Mucosa of descending colon (tissue), 3 donors: ENCODE measurements at regions not wholly inside any gene's neighbourhood (a gene's known extent, or its start where the extent isn't known, plus 50 kb on each side); places are given as distances from the start of the nearest gene placed in this dataset.

Experiments used
- ATAC-seq: fragments of 200-7000 bp; cut with Tn5 transposase; one replicate; pipeline ENCODE4 v1.9.1; 2020; ENCODE audit warnings: mild to moderate bottlenecking, moderate library complexity
- DNase-seq, 3 donors: peaks; one replicate each; pipeline ENCODE4 v3.0.0-alpha.2; 2020
- H3K36me3 ChIP-seq: fragments of 200-600 bp; one replicate; pipeline ENCODE4 v1.8.0; 2021; ENCODE audit warnings: low read depth, mild to moderate bottlenecking
- H3K4me1 ChIP-seq: fragments of 200-600 bp; one replicate; pipeline ENCODE4 v1.8.0; 2021; ENCODE audit warnings: low read depth, mild to moderate bottlenecking
- H3K4me3 ChIP-seq: fragments of 200-600 bp; one replicate; pipeline ENCODE4 v1.8.0; 2021; ENCODE audit warnings: mild to moderate bottlenecking
- H3K9me3 ChIP-seq: fragments of 200-600 bp; one replicate; pipeline ENCODE4 v1.8.0; 2021; ENCODE audit warnings: mild to moderate bottlenecking
- CTCF ChIP-seq: fragments of 200-600 bp; IDR thresholded peaks from one replicate; pipeline ENCODE4 v1.8.0; 2022; ENCODE audit warnings: antibody characterized with exemption, mild to moderate bottlenecking
- intact Hi-C, 2 donors: fragments of 100-400 bp; cut with DNase I in 1 of 2; cut with micrococcal nuclease in 1 of 2; formaldehyde crosslinking; loops; one replicate each; pipeline versions ENCODE4 v1.11.0 to v1.11.1; 2022; cut with DNase I, micrococcal nuclease
- donor health status: DM: no; HTN: no; CAD: no; lungs with moderate emphysema.
- donor health status: DM: no; HTN: no; CAD: no.
- donor health status: DM: no; HTN: yes; CAD: no.

- H3K36me3 ChIP-seq, result no peaks in the 10 kb centered on the region
- ATAC-seq, result no peak
- intact Hi-C loops, result no loop called here
- H3K4me1 ChIP-seq, result no peaks in the 10 kb centered on the region
- TF ChIP-seq CTCF, result no peak
- H3K9me3 ChIP-seq, result no peaks in the 10 kb centered on the region
- no peak for DNase-seq
- no peak overlapping the region for H3K4me3 ChIP-seq
These were observed 528.5 kb upstream of the MGMT start for GRCh38 chr10:128938558-128938957.

- Histone ChIP-seq H3K4me1 (no peaks in the 10 kb centered on the region), H3K9me3 (no peaks in the 10 kb centered on the region), H3K36me3 (no peaks in the 10 kb centered on the region), H3K4me3 (no peak overlapping the region)
- no peak for TF ChIP-seq CTCF
- ATAC-seq (no peak), DNase-seq (no peak)
- intact Hi-C loops, result no loop called here
These were observed 527.0 kb upstream of the MGMT start for GRCh38 chr10:128940081-128940480.

GRCh38 chr10:128943111-128943510, 523.9 kb upstream of the MGMT start:
- ATAC-seq (no peak), DNase-seq (no peak)
- Histone ChIP-seq H3K9me3 (peaks cover 3% of the 10 kb centered on the region), H3K36me3 (no peaks in the 10 kb centered on the region), H3K4me1 (no peaks in the 10 kb centered on the region), H3K4me3 (no peak overlapping the region)
- TF ChIP-seq CTCF, result no peak
- intact Hi-C loops, result no loop called here

GRCh38 chr10:128945398-128945797, 521.6 kb upstream of the MGMT start:
- peaks cover 3% of the 10 kb centered on the region for H3K9me3 ChIP-seq
- DNase-seq (no peak), ATAC-seq (no peak)
- TF ChIP-seq CTCF, result no peak
- H3K36me3 ChIP-seq, result no peaks in the 10 kb centered on the region
- no peaks in the 10 kb centered on the region for H3K4me1 ChIP-seq
- no peak overlapping the region for H3K4me3 ChIP-seq
- intact Hi-C loops, result no loop called here

GRCh38 chr10:128950159-128950915, 516.7 kb upstream of the MGMT start:
- no peak for TF ChIP-seq CTCF
- DNase-seq, result no peak
- peaks cover 3% of the 10 kb centered on the region for H3K9me3 ChIP-seq

GRCh38 chr10:128950916-128951275, 516.1 kb upstream of the MGMT start:
- intact Hi-C loops, result no loop called here
- TF ChIP-seq CTCF, result no peak
- no peak for DNase-seq
- H3K4me3 ChIP-seq, result no peak overlapping the region
- no peak for ATAC-seq
- H3K4me1 ChIP-seq, result no peaks in the 10 kb centered on the region
- peaks cover 3% of the 10 kb centered on the region for H3K9me3 ChIP-seq
- H3K36me3 ChIP-seq, result no peaks in the 10 kb centered on the region

More at GRCh38 chr10:128950159-128950915, 516.7 kb upstream of the MGMT start:
- H3K4me3 ChIP-seq, result no peak overlapping the region
- no peaks in the 10 kb centered on the region for H3K4me1 ChIP-seq
- no peaks in the 10 kb centered on the region for H3K36me3 ChIP-seq
- ATAC-seq, result no peak
- intact Hi-C loops, result no loop called here
